Superior temporal gyrus (tissue), 1 donor: ENCODE measurements at regions not wholly inside any gene's neighbourhood (a gene's known extent, or its start where the extent isn't known, plus 50 kb on each side); places are given as distances from the start of the nearest gene placed in this dataset.
A peak's percentile ranks its signal among the peaks of the same experiment; 100 is the strongest.

Experiments used
- DNase-seq: peaks from one replicate; pipeline ENCODE4 v3.0.0-alpha.2; 2016; ENCODE audit errors: extremely low spot score

GRCh38 chr21:43274022-43274945, 105.5 kb downstream of the CRYAA start:
- no peak for DNase-seq

GRCh38 chr21:43273708-43274021, 104.9 kb downstream of the CRYAA start:
- DNase-seq: no peak

- DNase-seq: no peak
These were observed 104.4 kb downstream of the CRYAA start for GRCh38 chr21:43273016-43273707.

GRCh38 chr21:43272591-43272990, 103.8 kb downstream of the CRYAA start:
- no peak for DNase-seq

- no peak for DNase-seq
These were observed 102.7 kb downstream of the CRYAA start for GRCh38 chr21:43271452-43272020.

GRCh38 chr21:43270800-43271301, 102.0 kb downstream of the CRYAA start:
- DNase-seq: peak; percentile 43

GRCh38 chr21:43269957-43270705, 101.3 kb downstream of the CRYAA start:
- no peak for DNase-seq

- DNase-seq: no peak
These were observed 100.6 kb downstream of the CRYAA start for GRCh38 chr21:43269440-43269839.

- DNase-seq: no peak
These were observed 100.0 kb downstream of the CRYAA start for GRCh38 chr21:43268804-43269186.

- DNase-seq: peak; percentile 29
These were observed 99.4 kb downstream of the CRYAA start for GRCh38 chr21:43268086-43268803.

- DNase-seq: no peak
These were observed 98.7 kb downstream of the CRYAA start for GRCh38 chr21:43267391-43268085.

- DNase-seq: no peak
These were observed 97.7 kb downstream of the CRYAA start for GRCh38 chr21:43266534-43266933.

- DNase-seq: no peak
These were observed 93.6 kb downstream of the CRYAA start for GRCh38 chr21:43262427-43262826.
